Endothelial cell of umbilical vein (primary cell): ENCODE measurements at regions not wholly inside any gene's neighbourhood (a gene's known extent, or its start where the extent isn't known, plus 50 kb on each side); places are given as distances from the start of the nearest gene placed in this dataset.

Experiments used
- CTCF ChIP-seq, 2 donors: IDR thresholded peaks; 1 replicate in 1 of 2; 2 replicates in 1 of 2; pipeline ENCODE4 v1.5.1; 2011; ENCODE audit warnings: low read length in 2 of 2, mild to moderate bottlenecking in 2 of 2, moderate library complexity in 2 of 2, control low read depth in 1 of 2, inconsistent platforms in 1 of 2, low read depth in 1 of 2; ENCODE audit not compliant: insufficient read depth in 1 of 2; ENCODE audit errors: extremely low read depth in 1 of 2
- JUN ChIP-seq: IDR thresholded peaks from 2 replicates; pipeline ENCODE4 v1.6.1; 2011; ENCODE audit warnings: borderline replicate concordance, low read depth; ENCODE audit not compliant: insufficient read length, insufficient read depth
- MAX ChIP-seq: IDR thresholded peaks from 2 replicates; pipeline ENCODE4 v1.6.1; 2011; ENCODE audit not compliant: insufficient read depth, insufficient read length
- POLR2A ChIP-seq: IDR thresholded peaks from 2 replicates; pipeline ENCODE4 v1.6.1; 2012; ENCODE audit warnings: low read depth, mild to moderate bottlenecking, control low read depth, low read length
- POLR2AphosphoS5 ChIP-seq: IDR thresholded peaks from 2 replicates; pipeline ENCODE4 v1.6.1; 2012; ENCODE audit warnings: low read depth, mild to moderate bottlenecking, control low read depth, low read length, moderate library complexity; ENCODE audit not compliant: insufficient read depth

- TF ChIP-seq MAX, result no peak
- TF ChIP-seq JUN, result no peak
- TF ChIP-seq CTCF (IDR thresholded peaks at IDR 0.05; ENCODE audit: extremely low read depth in 1 of 2, insufficient read depth in 1 of 2, low read depth in 1 of 2, low read length in 2 of 2), result no peak
- no peak for TF ChIP-seq POLR2A
- no peak for TF ChIP-seq POLR2AphosphoS5
These were observed 182.1 kb upstream of the CCDC68 start for GRCh38 chr18:55141318-55141717.
